ENCODE measurements at regions not wholly inside any gene's neighbourhood (a gene's known extent, or its start where the extent isn't known, plus 50 kb on each side); places are given as distances from the start of the nearest gene placed in this dataset.

- TF ChIP-seq, protein P1, sequence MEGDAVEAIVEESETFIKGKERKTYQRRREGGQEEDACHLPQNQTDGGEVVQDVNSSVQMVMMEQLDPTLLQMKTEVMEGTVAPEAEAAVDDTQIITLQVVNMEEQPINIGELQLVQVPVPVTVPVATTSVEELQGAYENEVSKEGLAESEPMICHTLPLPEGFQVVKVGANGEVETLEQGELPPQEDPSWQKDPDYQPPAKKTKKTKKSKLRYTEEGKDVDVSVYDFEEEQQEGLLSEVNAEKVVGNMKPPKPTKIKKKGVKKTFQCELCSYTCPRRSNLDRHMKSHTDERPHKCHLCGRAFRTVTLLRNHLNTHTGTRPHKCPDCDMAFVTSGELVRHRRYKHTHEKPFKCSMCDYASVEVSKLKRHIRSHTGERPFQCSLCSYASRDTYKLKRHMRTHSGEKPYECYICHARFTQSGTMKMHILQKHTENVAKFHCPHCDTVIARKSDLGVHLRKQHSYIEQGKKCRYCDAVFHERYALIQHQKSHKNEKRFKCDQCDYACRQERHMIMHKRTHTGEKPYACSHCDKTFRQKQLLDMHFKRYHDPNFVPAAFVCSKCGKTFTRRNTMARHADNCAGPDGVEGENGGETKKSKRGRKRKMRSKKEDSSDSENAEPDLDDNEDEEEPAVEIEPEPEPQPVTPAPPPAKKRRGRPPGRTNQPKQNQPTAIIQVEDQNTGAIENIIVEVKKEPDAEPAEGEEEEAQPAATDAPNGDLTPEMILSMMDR (optimal IDR thresholded peaks at IDR 0.05 in 1 of 3, IDR thresholded peaks at IDR 0.05 in 1 of 3, conservative IDR thresholded peaks at IDR 0.05 in 1 of 3; ENCODE audit: extremely low read depth in 1 of 3, insufficient read depth in 2 of 3, low read length in 3 of 3): no peak
- no peak for TF ChIP-seq EZH2 (IDR thresholded peaks at IDR 0.05; ENCODE audit: low read length)
These were observed 152.4 kb downstream of the ACTL7B start for GRCh38 chr9:108703429-108703828.

All from keratinocyte (primary cell).